Panc1 (cell line): ENCODE measurements at regions not wholly inside any gene's neighbourhood (a gene's known extent, or its start where the extent isn't known, plus 50 kb on each side); places are given as distances from the start of the nearest gene placed in this dataset.

Experiments used
- ATAC-seq: fragments of 200-7000 bp; cut with Tn5 transposase; 2 replicates; pipeline ENCODE4 v1.9.1; 2020; ENCODE audit warnings: mild to moderate bottlenecking, moderate library complexity
- BruUV-seq: library from RNA; stranded (reverse); fragments of 400-500 nt; replicated peaks from 2 replicates; lab custom pipeline; 2021; lab: Mats Ljungman, UMichigan
- CTCF ChIA-PET: fragments of 300-600 bp; sonication (Branson Sonifier 250); formaldehyde crosslinking; loops from one replicate; lab custom pipeline; 2022; ENCODE audit warnings: antibody characterized with exemption; lab: Charles Lee
- POLR2A ChIA-PET: fragments of 300-600 bp; sonication (Branson Sonifier 250); formaldehyde crosslinking; loops from one replicate; lab custom pipeline; 2022; ENCODE audit warnings: antibody characterized with exemption; lab: Charles Lee
- DNase-seq: peaks from one replicate; pipeline ENCODE4 v3.0.0-alpha.2; 2010; ENCODE audit warnings: low read depth, low spot score
- H3K27ac ChIP-seq: 2 replicates; pipeline ENCODE4 v1.5.1; 2011; ENCODE audit warnings: mild to moderate bottlenecking, low read length, inconsistent platforms
- H3K27me3 ChIP-seq: fragments of 200-500 bp; sonication (Bioruptor generic); 2 replicates; pipeline ENCODE4 v1.6.0; 2014; ENCODE audit warnings: low read length, inconsistent platforms; ENCODE audit not compliant: control insufficient read depth, insufficient read depth
- H3K36me3 ChIP-seq: fragments of 200-500 bp; sonication (Bioruptor generic); 2 replicates; pipeline ENCODE4 v1.5.1; 2014; ENCODE audit warnings: inconsistent platforms, mild to moderate bottlenecking, low read length, moderate library complexity; ENCODE audit not compliant: control insufficient read depth, insufficient read depth
- H3K4me1 ChIP-seq: 2 replicates; pipeline ENCODE4 v1.5.1; 2011; ENCODE audit warnings: inconsistent platforms, mild to moderate bottlenecking, low read length, moderate library complexity; ENCODE audit not compliant: control insufficient read depth, insufficient read depth
- H3K4me3 ChIP-seq, 2 experiments: 2 replicates each; pipeline ENCODE4 v1.5.1; 2011 to 2012; ENCODE audit warnings: low read depth in 2 of 2, low read length in 2 of 2, mild to moderate bottlenecking in 2 of 2, inconsistent platforms in 1 of 2, moderate library complexity in 1 of 2
- H3K9me3 ChIP-seq: fragments of 200-500 bp; sonication (Bioruptor generic); 2 replicates; pipeline ENCODE4 v1.5.1; 2014; ENCODE audit warnings: low read depth, mild to moderate bottlenecking, inconsistent platforms, low read length, moderate library complexity; ENCODE audit not compliant: control insufficient read depth, insufficient read depth
- SIN3A ChIP-seq: IDR thresholded peaks from 2 replicates; pipeline ENCODE4 v1.6.1; 2012; ENCODE audit warnings: low read depth, mild to moderate bottlenecking, low read length, moderate library complexity, borderline replicate concordance; ENCODE audit not compliant: insufficient read depth
- TCF7L2 ChIP-seq: IDR thresholded peaks from 2 replicates; pipeline ENCODE4 v1.6.1; 2011; ENCODE audit warnings: mild to moderate bottlenecking, low read depth, low read length, inconsistent platforms
- in situ Hi-C: cut with HindIII; loops from 2 replicates; pipeline ENCODE4 v1.10.0; 2016; ENCODE audit warnings: low sequenced_read_pairs, low pct_unique_long_range_greater_than_20kb
- intact Hi-C: fragments of 100-400 bp; cut with micrococcal nuclease; formaldehyde crosslinking; loops from one replicate; pipeline ENCODE4 v1.10.0; 2022; ENCODE audit not compliant: unreplicated experiment
- TF ChIP-seq, protein P1 (sequence below): fragments of 450-650 bp; IDR thresholded peaks from 2 replicates; pipeline ENCODE4 v1.5.1; 2017; ENCODE audit warnings: mild to moderate bottlenecking
- TF ChIP-seq, protein P2 (sequence below), 2 experiments: IDR thresholded peaks; 2 replicates each; pipeline ENCODE4 v1.6.1; 2011 to 2012; ENCODE audit warnings: low read depth in 2 of 2, control low read depth in 1 of 2, low read length in 1 of 2, mild to moderate bottlenecking in 1 of 2, moderate library complexity in 1 of 2; ENCODE audit not compliant: insufficient read depth in 1 of 2

DNA sequence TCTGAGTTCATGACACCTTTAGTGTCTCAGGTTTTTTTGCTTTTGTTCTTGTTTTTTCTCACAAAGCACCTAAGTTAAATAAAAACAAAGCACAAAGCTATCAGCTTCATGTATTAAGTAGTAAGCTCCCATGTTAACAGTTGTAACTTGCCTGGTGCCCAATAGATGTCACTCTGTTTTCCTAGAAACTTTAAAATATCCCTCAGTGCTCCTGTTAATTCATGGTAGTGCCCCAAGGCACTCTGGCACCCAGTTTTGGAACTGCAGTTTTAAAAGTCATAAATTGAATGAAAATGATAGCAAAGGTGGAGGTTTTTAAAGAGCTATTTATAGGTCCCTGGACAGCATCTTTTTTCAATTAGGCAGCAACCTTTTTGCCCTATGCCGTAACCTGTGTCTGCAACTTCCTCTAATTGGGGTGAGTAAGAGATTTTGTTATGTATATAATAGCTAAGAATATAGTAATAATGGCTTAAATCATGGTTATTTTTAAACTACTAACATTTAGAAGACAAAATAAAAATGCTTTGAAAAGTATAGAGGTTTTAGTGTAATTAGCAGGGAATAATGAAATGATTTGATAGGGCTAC is 555.0 kb upstream of the TMEFF2 start:
- H3K4me1 ChIP-seq = no peaks in the 10 kb centered on the region
- no TSS peak for BruUV-seq
- no peak overlapping the region for H3K27ac ChIP-seq
- POLR2A ChIA-PET = no interaction called here
- H3K9me3 ChIP-seq = no peaks in the 10 kb centered on the region
- in situ Hi-C loops = no loop called here
- no peak for TF ChIP-seq SIN3A
- TF ChIP-seq, protein P1, sequence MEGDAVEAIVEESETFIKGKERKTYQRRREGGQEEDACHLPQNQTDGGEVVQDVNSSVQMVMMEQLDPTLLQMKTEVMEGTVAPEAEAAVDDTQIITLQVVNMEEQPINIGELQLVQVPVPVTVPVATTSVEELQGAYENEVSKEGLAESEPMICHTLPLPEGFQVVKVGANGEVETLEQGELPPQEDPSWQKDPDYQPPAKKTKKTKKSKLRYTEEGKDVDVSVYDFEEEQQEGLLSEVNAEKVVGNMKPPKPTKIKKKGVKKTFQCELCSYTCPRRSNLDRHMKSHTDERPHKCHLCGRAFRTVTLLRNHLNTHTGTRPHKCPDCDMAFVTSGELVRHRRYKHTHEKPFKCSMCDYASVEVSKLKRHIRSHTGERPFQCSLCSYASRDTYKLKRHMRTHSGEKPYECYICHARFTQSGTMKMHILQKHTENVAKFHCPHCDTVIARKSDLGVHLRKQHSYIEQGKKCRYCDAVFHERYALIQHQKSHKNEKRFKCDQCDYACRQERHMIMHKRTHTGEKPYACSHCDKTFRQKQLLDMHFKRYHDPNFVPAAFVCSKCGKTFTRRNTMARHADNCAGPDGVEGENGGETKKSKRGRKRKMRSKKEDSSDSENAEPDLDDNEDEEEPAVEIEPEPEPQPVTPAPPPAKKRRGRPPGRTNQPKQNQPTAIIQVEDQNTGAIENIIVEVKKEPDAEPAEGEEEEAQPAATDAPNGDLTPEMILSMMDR = peak; percentile 25; the same call in 1 of the 2 replicates
- no peak for TF ChIP-seq TCF7L2
- TF ChIP-seq, protein P2, sequence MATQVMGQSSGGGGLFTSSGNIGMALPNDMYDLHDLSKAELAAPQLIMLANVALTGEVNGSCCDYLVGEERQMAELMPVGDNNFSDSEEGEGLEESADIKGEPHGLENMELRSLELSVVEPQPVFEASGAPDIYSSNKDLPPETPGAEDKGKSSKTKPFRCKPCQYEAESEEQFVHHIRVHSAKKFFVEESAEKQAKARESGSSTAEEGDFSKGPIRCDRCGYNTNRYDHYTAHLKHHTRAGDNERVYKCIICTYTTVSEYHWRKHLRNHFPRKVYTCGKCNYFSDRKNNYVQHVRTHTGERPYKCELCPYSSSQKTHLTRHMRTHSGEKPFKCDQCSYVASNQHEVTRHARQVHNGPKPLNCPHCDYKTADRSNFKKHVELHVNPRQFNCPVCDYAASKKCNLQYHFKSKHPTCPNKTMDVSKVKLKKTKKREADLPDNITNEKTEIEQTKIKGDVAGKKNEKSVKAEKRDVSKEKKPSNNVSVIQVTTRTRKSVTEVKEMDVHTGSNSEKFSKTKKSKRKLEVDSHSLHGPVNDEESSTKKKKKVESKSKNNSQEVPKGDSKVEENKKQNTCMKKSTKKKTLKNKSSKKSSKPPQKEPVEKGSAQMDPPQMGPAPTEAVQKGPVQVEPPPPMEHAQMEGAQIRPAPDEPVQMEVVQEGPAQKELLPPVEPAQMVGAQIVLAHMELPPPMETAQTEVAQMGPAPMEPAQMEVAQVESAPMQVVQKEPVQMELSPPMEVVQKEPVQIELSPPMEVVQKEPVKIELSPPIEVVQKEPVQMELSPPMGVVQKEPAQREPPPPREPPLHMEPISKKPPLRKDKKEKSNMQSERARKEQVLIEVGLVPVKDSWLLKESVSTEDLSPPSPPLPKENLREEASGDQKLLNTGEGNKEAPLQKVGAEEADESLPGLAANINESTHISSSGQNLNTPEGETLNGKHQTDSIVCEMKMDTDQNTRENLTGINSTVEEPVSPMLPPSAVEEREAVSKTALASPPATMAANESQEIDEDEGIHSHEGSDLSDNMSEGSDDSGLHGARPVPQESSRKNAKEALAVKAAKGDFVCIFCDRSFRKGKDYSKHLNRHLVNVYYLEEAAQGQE (IDR thresholded peaks at IDR 0.05; ENCODE audit: insufficient read depth in 1 of 2, low read depth in 2 of 2, low read length in 1 of 2) = no peak
- no peaks in the 10 kb centered on the region for H3K27me3 ChIP-seq
- H3K36me3 ChIP-seq = no peaks in the 10 kb centered on the region
- ATAC-seq = no peak
- intact Hi-C loops = no loop called here
- no peak overlapping the region for H3K4me3 ChIP-seq
- CTCF ChIA-PET = interaction anchor here (0.6 kb wide), 1 partner anchor 835 kb away, joined by 3 read pairs; no protein-coding TSS in a partner anchor
- no peak for DNase-seq

DNA sequence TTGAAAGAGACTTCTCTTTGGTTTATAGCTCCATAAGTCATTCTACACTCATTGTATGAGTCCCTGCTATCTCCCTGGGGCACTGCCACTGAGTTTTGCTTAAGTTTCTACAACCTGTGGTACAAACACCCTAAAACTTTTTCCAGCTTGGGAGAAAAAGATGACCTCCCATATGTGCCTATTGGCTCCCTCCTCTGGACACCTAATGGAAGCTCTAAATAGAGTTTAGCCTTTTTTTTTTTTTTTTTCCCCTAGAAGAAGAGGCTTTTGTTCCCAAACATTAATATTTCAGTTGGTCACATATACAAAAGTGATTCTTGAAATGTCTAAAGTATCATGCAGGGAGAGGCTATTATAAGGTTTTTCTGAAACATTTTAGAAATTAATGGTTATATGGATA is 547.2 kb upstream of the TMEFF2 start:
- Histone ChIP-seq H3K27ac (no peak overlapping the region), H3K9me3 (no peaks in the 10 kb centered on the region), H3K36me3 (no peaks in the 10 kb centered on the region), H3K4me3 (no peak overlapping the region), H3K27me3 (no peaks in the 10 kb centered on the region), H3K4me1 (no peaks in the 10 kb centered on the region)
- ChIA-PET CTCF (no interaction called here), POLR2A (no interaction called here)
- in situ Hi-C loops = no loop called here
- TF ChIP-seq SIN3A = no peak
- TF ChIP-seq, protein P1 = peak; percentile 15; the same call in 1 of the 2 replicates
- intact Hi-C loops = no loop called here
- DNase-seq = no peak
- no TSS peak for BruUV-seq
- no peak for ATAC-seq
